HG02981 (cell line): ENCODE measurements at regions not wholly inside any gene's neighbourhood (a gene's known extent, or its start where the extent isn't known, plus 50 kb on each side); places are given as distances from the start of the nearest gene placed in this dataset.
A peak's percentile ranks its signal among the peaks of the same experiment; 100 is the strongest.

Source experiments
- ATAC-seq: cut with Tn5 transposase; IDR thresholded peaks from one replicate; pipeline ENCODE4 v1.9.1; 2021; ENCODE audit warnings: mild to moderate bottlenecking, moderate library complexity; ENCODE audit not compliant: unreplicated experiment

- no peak for ATAC-seq
Observed at GRCh38 chr7:41252957-41253356, 449.9 kb downstream of the INHBA start.

- ATAC-seq = no peak
Observed at GRCh38 chr7:41252551-41252950, 450.3 kb downstream of the INHBA start.

- ATAC-seq = no peak
Observed at GRCh38 chr7:41247143-41247865, 455.6 kb downstream of the INHBA start.

GRCh38 chr7:41245916-41246315 lies 457.0 kb downstream of the INHBA start:
- ATAC-seq = no peak

- no peak for ATAC-seq
Observed at GRCh38 chr7:41244246-41244645, 458.6 kb downstream of the INHBA start.

- no peak for ATAC-seq
Observed at GRCh38 chr7:41241641-41242040, 461.2 kb downstream of the INHBA start.

GRCh38 chr7:41239596-41239995 lies 463.3 kb downstream of the INHBA start:
- ATAC-seq = no peak

GRCh38 chr7:41238851-41239331 lies 464.0 kb downstream of the INHBA start:
- ATAC-seq = no peak

GRCh38 chr7:41237956-41238355 lies 464.9 kb downstream of the INHBA start:
- no peak for ATAC-seq

GRCh38 chr7:41232086-41232485 lies 470.8 kb downstream of the INHBA start:
- no peak for ATAC-seq

- ATAC-seq = no peak
Observed at GRCh38 chr7:41224063-41224763, 478.7 kb downstream of the INHBA start.

GRCh38 chr7:41222746-41223145 lies 480.1 kb downstream of the INHBA start:
- no peak for ATAC-seq

GRCh38 chr7:41220266-41220665 lies 482.6 kb downstream of the INHBA start:
- no peak for ATAC-seq

GRCh38 chr7:41219276-41219675 lies 483.6 kb downstream of the INHBA start:
- no peak for ATAC-seq

GRCh38 chr7:41217306-41217705 lies 485.6 kb downstream of the INHBA start:
- ATAC-seq = no peak

- no peak for ATAC-seq
Observed at GRCh38 chr7:41207141-41207540, 495.7 kb downstream of the INHBA start.

- ATAC-seq = no peak
Observed at GRCh38 chr7:41206267-41206666, 496.6 kb downstream of the INHBA start.

GRCh38 chr7:41205600-41205999 lies 497.3 kb downstream of the INHBA start:
- ATAC-seq = peak; percentile 75

- no peak for ATAC-seq
Observed at GRCh38 chr7:41203542-41203941, 499.3 kb downstream of the INHBA start.

GRCh38 chr7:41201021-41201420 lies 501.9 kb downstream of the INHBA start:
- no peak for ATAC-seq

- ATAC-seq = no peak
Observed at GRCh38 chr7:41199136-41199535, 503.8 kb downstream of the INHBA start.

- no peak for ATAC-seq
Observed at GRCh38 chr7:41198502-41198901, 504.4 kb downstream of the INHBA start.
